C4-2B (cell line): ENCODE measurements at regions not wholly inside any gene's neighbourhood (a gene's known extent, or its start where the extent isn't known, plus 50 kb on each side); places are given as distances from the start of the nearest gene placed in this dataset.

ENCODE experiments used
- H3K27ac ChIP-seq: fragments of 450-650 bp; 2 replicates; pipeline ENCODE4 v1.5.1; 2017
- ZFX ChIP-seq: fragments of 450-650 bp; IDR thresholded peaks from 2 replicates; pipeline ENCODE4 v1.6.1; 2017
- TF ChIP-seq, protein P1 (sequence below): fragments of 450-650 bp; conservative IDR thresholded peaks from 2 replicates; pipeline ENCODE4 v1.5.1; 2017; ENCODE audit warnings: mild to moderate bottlenecking

- no peak overlapping the region for H3K27ac ChIP-seq
- TF ChIP-seq, protein P1, sequence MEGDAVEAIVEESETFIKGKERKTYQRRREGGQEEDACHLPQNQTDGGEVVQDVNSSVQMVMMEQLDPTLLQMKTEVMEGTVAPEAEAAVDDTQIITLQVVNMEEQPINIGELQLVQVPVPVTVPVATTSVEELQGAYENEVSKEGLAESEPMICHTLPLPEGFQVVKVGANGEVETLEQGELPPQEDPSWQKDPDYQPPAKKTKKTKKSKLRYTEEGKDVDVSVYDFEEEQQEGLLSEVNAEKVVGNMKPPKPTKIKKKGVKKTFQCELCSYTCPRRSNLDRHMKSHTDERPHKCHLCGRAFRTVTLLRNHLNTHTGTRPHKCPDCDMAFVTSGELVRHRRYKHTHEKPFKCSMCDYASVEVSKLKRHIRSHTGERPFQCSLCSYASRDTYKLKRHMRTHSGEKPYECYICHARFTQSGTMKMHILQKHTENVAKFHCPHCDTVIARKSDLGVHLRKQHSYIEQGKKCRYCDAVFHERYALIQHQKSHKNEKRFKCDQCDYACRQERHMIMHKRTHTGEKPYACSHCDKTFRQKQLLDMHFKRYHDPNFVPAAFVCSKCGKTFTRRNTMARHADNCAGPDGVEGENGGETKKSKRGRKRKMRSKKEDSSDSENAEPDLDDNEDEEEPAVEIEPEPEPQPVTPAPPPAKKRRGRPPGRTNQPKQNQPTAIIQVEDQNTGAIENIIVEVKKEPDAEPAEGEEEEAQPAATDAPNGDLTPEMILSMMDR = no peak
- no peak for TF ChIP-seq ZFX
These were observed 139.2 kb upstream of the CXCL13 start for GRCh38 chr4:77466430-77466829.

DNA sequence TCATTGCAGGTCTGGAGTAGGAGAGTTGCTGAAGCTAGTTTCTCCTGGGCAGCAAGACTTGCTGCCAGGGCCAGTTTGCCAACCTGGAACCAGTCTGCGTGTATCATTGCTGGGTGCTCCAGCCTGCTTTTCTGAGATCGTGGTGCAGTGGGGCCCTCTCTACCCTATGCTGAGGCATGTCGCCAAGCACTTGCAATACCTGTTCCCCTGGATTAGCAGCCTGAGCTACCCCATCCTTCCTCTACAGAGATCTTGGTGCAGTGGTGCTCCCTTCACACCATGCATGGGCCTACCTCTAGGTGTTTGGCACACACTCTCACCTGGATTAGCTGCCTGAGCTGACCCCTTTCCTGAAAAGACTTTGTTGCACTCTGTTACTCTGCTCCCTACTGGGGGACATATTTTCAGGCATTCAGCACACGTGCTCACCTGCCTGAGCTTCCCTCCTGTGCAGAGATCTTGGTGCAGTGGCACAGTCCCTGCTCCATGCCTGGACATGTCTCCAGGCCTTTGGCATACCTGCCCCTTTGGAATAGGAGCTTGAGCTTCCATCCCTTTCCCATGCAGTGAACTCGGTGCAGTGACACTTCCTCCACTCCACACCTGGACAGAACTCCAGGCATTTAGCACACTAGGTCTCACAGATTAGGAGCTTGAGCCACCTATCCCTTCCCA is 133.7 kb upstream of the CXCL13 start:
- no peak overlapping the region for H3K27ac ChIP-seq
- TF ChIP-seq ZFX = no peak
- TF ChIP-seq, protein P1 = no peak

DNA sequence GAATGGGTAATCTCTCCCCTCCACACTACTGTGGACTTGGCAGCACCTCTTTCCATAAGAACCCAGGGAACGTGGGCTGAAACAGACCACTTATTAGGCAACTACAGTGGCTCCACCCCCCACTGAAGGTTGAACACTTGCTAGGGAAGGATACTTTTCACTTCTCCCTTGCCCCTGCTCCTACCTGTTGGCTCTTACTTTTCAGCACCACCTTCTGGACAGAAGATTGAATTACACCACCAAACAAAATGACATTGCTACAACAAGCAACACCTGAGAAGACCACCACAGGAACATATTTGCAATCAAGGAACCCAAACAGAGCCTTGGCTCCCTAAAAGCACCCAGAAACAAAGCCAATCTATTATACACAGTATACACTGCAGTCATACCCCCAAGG is 132.1 kb upstream of the CXCL13 start:
- H3K27ac ChIP-seq = no peak overlapping the region
- TF ChIP-seq, protein P1 = peak; percentile 72
- no peak for TF ChIP-seq ZFX

- TF ChIP-seq ZFX = no peak
- TF ChIP-seq, protein P1 = no peak
- H3K27ac ChIP-seq = no peak overlapping the region
These were observed 123.8 kb upstream of the CXCL13 start for GRCh38 chr4:77481856-77482255.

DNA sequence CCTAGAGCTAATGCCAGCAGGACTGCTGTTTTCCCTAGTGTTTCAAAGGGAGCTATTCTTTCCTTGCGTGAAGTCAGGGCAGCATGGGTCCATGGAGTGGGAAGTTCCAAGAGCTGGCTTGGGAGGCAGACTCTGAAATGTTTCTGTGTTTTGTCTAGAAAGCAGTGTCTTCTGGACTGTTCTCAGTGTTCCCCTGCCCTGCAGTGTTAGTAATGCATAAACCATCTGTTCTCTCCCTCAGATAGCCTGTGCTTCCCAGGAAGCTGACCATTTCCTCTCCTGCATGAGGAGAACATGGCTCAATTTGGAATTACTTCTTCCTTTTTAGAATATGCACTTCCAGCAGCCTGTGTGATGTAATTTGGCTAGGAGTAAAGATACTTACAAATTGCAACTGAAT is 116.7 kb upstream of the CXCL13 start:
- TF ChIP-seq ZFX = no peak
- TF ChIP-seq, protein P1 = no peak
- H3K27ac ChIP-seq = no peak overlapping the region

DNA sequence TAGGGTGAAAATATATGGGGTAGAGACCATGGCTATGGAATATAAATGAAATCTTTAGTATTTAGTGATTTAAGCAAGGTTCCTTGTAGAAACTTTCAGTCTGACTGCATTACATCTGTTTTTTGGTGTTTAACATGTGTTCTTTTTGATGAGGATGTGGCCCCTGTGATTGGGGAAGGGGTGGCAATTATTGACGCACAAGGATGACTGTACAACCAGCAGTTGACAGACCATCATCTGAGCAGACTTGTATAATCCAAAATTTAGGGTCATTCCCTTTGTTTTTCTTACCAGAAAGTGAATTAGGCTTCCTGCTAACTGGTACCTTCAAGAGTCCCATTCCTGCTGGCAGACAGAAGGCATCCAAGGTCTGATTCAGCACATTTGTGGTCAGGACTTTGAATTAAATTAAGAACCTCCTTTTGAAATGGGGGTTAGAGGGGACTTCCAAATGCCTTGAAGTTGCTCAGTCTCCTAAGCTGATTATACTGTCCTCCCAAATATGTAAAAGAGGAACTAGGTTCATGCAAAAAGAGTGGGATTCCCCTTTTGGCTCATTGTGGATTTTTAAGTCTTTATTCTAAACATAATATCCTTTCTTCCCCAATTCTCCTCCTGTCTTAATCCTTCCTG is 112.4 kb upstream of the CXCL13 start:
- TF ChIP-seq, protein P1 = no peak
- no peak for TF ChIP-seq ZFX

GRCh38 chr4:77493829-77494551 is 111.6 kb upstream of the CXCL13 start:
- no peak for TF ChIP-seq ZFX
- TF ChIP-seq, protein P1 = no peak
- no peak overlapping the region for H3K27ac ChIP-seq

More for the DNA sequence above, 112.4 kb upstream of the CXCL13 start:
- no peak overlapping the region for H3K27ac ChIP-seq
